NCI-H2081 (cell line): ENCODE measurements at regions not wholly inside any gene's neighbourhood (a gene's known extent, or its start where the extent isn't known, plus 50 kb on each side); places are given as distances from the start of the nearest gene placed in this dataset.

Experiments used
- DNase-seq, 2 experiments: peaks; one replicate each; lab custom pipeline; 2025; lab: John Stamatoyannopoulos, UW

DNA sequence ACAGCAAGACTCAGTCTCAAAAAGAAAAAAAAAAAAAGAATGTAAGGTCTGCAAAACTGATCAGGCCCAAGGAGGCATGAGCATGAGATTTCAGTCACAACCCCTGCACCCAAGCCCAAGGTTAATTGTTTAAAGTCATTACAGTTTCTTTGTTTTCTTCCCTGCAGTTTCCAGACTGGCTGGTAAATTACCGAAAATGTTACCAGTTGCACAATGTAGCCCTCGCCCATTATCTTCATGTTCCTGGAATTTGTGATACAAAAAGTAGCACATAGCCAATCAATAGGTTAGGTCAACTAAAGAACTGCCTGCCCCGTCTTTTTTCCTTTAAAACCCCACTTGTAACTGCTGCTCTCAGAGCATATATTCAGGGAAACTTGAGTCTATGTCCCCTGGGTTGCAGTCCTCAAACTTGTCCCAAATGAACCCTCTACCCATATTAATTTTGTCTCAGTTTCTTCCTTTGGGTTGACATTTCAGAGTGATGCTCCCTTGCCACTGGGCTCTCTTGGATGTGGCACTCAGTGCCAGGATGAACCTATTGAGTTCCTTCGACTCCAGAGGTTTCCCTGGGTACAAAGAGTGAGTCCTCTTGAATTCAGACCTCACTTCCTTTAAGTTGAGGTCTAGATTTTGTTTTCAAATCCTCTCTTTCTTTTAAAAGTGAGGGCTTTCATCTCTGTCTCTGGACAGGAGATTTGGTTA is 216.2 kb upstream of the HS6ST1 start:
- no peak for DNase-seq

DNA sequence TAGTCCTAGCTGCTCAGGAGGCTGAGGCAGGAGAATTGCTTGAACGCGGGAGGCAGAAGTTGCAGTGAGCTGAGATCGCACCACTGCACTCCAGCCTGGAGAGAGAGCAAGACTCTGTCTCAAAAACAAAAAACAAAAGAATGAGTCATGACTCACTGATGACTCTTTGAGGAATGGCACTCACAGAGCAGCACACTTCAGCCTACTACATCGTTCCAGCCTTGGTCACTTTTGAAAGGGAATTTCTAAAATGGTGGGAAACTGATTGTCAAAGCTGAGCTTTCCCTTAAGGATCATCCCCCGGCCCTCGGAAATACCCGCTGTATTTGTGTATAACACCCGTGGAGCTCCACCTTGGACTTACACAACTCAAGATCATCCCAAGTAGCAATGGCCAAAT is 217.3 kb upstream of the HS6ST1 start:
- no peak for DNase-seq

DNA sequence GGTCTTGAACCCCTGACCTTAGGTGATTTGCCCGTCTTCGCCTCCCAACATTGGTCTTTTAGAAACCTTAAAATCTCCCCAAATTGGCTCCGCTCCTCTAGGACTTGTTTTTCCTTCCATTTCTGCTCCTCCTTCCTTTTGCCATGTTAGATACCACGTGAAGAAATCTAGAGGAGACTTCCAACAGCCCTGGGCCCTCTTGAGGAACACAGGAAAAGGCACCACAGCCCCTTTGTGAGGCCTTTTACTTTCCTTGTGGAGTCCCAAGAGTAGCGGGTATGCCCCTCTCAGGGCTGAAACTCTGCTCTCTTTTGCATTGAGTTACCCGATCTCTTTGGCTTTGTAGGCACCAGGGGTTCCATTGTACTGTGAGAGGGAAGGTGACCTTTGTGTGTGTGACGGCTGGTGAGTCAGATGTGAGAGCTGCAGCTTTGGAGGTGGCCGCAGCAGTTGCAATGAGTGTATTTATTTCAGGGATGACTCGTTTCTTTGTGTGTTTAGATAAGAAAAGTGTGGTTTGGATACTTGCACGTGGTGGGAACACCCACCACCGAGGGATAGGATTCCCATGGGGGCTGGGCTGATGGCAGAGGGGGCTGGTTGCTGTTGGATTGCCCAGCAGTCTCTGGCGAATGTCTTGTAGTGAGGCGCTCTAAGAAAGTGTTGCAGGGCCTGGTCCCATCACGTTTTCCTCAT is 218.4 kb upstream of the HS6ST1 start:
- DNase-seq = no peak

DNA sequence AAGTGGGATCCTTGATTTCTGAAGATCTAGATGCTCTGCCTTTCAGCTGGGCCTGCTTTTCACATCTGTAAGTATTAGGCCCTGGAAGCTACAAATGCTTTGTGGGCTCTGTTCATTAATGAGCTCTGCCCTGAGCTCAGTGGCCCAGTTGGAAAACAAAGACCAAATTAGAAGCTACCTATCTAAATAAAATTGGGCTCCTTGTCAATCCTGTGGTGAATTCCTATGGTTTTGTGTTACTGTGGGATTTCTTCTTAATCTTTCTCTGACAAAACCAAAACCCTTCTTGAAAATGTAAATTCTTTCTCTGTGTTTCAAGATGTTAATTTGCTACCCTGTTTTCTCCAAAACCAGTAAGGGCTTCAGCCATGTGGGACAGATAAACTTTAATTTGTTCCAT is 219.0 kb upstream of the HS6ST1 start:
- no peak for DNase-seq

DNA sequence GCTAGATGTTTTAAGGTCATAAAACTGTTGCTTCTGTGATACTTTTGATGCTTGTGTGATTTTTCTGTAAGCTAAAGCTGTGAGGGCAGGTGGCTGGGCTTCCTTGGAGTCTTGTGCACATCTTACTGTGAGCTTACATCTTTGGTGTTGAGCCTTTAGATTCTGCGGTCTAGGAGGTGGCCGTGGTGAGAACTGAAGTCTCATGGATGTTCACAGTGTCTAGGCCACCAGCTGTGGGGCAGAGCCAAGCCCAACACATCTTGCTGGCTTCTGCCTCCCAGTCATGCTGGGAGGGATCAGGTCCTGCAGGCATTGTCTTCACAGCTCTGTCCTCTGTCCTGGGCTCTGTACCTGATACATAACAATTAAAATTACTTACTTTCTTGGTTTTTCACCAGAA is 219.7 kb upstream of the HS6ST1 start:
- DNase-seq = no peak

DNA sequence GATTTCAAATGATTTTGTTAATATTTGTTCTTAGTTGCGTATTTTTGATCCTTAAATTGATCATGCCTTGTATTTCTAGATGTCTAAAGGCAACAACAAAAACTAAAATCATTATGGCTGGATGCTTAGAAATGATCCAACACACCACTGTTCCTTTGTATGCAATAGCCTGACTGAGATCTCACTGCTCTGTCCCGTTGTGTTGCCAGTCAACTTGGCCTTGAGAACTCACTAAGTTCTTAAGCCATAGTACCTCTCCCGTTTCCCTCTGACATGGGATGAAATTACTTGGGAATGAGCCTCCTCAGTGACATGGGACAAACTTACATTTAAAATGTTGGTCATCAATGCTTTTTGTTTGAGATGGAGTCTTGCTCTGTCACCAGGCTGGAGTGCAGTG is 222.0 kb upstream of the HS6ST1 start:
- DNase-seq = no peak

DNA sequence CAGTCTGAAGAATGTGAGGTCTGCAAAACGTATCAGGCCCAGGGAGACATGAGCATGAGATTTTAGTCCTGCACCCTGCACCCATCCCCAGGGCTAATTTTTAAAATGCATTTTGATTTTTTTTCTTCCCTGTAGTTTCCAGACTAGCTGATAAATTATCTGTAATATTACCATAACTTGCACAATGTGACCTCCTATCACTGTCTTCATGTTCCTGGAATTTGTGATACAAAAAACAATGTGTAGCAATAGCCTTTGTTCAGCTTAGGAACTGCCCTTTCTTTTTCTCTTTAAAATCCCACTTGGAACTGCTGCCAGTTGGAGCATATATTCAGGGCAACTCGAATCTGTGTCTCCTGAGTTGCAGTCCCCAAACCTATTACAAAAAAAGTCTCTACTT is 222.8 kb upstream of the HS6ST1 start:
- no peak for DNase-seq

DNA sequence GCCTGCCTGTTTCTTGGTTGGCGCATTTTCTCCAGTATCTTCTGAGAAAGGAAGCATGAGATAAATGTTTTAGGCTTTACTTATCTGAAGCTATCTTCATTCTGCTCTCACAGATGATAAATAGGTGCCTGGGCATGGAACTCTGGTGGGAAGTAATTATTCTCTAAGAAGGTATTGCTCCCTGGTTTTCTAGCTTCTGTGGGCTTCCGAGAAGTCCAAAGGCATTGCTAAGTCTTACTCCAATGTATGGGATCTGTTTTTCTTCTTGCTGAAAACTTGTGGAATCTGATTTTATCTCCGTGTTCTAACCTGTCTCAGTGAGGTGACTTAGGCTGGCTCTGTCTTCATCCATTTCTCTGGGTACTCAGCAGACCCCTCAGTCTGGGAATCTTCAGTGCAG is 224.4 kb upstream of the HS6ST1 start:
- DNase-seq = no peak

DNA sequence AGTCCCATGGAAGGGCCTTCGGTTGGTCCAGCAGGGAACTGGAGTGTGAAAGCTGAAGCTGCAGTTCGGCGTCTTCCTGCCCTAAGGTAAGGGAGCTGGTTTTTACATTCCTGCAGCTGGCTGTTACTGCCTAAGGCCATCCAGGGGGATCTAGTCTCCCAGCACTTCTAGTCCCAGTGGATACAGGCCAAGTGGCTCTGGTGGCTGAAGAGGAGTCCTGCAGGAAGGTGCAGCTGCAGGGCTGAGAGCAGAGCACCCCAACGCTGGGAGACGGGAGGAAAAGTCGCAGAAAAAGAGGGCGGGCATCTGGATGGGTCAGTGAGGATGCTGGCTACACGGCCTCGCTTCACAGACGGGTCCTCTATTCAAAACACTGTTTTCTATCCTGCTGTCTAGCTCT is 225.0 kb upstream of the HS6ST1 start:
- no peak for DNase-seq

DNA sequence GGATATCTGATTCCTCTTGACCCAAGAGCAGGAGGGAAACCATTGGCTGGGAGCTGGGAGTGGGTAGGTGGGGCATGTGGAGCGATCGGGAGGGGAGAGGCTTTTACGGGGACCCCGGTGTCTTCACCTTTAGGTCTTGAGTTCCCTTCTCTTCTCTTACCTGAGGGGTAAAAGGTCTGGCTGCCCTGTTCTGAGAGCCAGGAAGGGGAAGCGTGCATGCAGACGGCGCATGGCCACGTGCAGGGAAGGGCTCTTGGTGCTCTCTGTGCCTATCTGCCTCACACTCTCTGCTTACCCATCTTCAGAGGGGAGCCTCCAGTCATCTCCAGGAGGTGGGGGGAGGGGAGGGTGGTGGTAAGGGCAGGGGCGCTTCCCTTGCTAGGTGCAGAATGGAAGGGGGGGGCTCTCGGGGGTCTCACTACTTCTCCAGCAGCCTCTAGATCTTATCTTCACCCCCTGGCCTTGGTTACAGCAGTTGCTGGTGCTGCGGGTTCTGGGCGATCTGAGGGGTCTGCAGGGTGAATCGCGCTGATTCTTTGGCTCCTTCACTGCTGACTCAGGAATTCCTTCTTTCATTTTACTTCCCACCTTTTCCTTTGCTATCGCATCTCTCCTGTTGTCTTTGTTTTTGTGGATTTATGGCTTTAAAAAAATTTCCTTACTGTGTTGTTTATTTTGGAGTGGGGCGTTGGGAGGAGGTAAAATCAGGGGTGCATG is 225.8 kb upstream of the HS6ST1 start:
- no peak for DNase-seq

DNA sequence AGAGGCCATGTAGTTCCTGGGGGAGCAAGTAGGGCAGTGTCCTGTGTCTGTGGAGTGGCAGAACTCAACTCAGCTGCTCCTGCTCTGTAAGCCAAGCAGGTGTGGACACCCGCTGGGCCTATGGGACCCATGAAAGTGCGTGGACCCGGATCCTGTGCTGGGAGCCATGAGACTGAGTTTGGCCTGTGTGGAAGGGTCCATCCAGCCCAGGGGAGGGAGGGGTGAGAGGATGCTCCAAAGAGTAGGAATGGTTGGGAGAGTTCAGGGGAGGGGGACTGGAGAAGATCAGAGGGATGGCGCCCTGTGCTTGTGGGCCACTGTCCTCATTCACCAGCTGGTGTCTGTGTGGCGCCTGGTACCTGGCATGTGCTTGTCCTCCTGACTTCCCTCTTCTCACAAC is 226.4 kb upstream of the HS6ST1 start:
- DNase-seq = no peak

DNA sequence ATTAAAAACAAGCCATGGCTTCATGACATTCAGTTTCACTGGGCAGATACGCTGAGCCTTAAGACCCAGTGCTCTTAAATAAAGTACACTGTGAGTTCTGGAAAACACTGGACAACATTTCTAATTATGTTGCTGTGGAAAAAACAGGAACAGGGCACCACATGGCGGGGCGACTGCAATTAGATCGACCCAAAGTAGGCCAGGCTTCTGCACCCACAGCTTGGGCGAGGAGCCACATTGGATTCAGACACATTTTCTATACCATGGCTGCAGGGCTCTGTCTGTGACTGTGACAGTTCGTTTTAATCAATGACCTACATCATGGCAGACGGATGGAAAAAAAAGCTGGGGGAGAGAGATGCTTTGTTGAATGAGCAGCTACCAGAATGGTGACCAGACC is 227.2 kb upstream of the HS6ST1 start:
- DNase-seq = no peak

DNA sequence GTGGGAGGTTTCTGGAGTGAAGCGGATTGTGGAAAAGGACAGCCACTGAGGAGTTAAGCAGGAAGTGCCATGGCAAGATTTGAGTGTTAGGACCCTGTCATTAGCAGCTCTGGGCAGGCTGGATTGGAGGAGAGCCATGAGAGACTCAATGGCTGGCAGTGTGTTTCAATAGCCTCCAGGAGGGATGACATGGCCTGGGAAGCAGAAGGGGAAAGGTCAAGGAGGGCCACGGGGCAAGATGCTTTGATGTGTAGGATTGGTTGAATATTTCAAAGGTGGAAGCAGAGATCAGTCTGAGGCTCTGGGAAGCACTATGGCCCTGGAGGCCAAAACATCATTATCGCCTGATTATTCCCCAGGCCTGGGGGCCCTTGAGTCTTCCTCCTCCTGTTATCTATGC is 229.0 kb upstream of the HS6ST1 start:
- DNase-seq = no peak

DNA sequence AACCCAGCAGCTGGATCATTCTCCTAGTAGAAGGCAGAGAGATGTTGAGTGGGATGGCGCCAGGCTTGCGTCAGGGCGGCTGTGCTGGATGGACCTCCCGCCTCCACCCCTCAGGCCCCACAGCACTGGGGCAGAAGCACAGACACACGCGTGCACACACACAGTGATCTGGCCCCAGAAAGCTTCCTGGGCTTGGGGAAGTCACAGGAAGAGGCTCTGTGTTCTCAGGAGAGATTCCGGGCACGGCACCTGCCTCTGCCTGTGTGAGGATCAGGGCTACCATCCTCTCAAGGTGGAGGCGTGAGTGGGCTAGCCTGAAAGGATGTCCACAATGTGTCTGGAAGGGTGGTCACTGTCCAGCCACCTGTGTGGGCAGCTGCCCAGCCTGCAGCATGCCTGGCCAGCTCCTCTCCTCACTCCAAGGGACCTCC is 229.8 kb upstream of the HS6ST1 start:
- DNase-seq = no peak

DNA sequence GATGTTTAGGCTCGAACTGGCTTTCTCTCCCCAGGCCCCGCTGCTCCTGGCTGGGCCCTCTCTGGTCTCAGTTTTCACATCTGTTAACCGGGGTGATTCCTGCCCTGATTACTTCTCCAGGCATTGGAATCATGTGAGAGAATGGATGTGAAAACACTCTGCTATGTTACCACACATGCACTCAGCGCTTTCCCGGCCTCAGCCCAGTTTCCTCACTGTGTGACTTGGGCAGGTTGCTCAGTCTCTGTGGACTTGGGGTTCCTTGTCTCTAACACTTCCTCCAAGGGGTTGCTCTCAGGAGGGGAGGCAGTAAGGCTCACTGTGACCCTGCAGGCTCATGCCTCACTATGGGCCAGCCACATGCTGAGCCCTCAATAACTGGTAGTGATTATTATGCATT is 230.4 kb upstream of the HS6ST1 start:
- DNase-seq = no peak

DNA sequence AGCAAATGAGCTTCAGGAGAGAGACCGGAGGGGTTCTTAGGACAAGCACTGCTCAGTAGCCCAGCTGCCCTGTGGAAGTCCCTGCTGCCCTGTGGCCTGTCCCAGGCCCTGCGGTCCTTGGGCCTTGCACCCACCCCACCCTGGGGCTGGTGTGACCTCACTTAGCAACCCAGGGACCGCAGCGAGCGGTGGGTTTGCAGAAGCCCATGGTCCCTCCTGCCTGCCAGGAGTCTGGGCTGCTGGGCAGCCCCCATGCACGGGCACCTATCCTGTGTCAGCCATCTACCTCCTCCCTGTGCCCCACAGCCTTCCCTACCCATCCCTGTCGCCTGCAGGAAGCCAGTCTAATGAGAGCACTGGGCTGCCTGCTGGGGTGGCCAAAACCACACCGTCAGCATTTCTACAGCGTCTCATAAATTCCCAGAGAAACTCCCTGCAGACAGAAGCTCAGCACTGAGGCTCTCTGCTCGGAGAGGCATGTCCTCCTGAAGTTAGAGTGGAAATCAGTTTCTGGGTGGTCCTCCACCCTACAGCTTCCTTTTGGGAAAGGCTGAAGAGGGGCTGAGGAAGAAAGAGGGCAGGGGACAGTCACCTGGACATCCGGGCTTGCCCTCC is 231.1 kb upstream of the HS6ST1 start:
- no peak for DNase-seq

DNA sequence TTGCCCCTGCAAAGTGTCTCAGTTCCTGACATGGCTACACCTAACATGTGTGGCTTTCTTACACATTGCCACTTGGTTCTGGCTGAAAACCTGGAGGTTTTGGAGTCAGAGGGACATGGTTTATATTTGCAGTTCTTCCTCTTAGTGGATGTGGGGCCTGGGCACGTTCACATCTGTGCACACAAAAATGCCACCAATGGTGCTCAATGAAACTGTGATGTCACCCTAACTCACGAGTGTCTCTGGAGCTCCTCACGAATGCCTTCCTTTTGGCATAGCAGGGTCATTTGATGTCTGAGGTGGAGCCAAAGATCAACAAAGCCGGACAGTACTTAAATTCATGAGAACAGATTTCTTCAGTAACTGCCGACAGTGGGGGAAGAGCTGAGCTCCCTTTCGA is 231.7 kb upstream of the HS6ST1 start:
- DNase-seq = no peak

DNA sequence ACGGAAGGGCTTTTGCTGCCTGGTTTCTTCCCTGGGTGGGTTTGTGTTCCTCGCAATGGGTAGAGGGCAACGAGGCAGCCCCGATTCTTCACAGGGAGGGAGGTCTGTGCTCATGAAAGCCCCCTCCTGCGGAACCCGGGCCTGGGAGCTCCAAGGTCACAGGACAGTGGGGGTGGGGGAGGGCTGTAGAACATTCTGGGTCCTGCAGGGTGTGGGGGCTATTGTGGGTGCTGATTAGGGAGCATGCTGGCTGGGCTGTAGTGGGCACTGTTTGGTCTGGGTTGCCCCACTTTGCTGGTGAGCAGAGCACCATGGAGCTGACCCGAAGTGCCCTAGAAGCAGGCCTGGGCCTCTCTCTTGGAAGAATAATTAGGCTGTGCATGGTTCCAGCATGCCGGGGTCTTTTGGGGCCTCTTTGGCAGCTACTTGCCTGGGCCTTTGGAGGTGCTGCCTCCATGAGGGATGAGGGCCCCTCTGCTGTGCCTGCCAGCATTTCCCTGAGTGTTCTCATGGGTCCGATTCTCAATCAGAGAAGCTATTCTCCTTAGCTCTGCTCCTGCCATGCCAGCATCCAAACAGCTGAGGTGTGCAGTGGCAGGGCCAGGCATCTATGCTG is 232.2 kb upstream of the HS6ST1 start:
- DNase-seq = no peak

DNA sequence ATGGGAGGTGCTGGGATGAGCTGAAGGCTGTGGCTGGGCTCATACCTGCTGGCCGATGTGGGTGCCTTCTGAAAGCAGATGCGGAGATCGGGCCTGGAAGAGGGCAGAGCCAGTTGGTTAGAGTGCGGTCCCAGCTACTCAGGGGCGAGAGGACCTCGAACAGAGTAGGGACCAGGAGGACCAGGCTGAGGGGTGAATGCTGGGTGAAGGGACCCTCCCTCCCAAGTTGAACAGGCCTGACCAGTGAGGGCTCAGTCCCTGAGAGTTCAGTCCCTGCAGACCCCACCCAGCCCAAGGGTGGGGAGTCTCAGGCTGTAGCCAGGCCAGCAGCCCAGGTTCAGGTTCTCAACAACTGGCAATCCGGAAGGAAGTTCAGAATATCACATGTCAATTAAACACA is 232.8 kb upstream of the HS6ST1 start:
- no peak for DNase-seq

DNA sequence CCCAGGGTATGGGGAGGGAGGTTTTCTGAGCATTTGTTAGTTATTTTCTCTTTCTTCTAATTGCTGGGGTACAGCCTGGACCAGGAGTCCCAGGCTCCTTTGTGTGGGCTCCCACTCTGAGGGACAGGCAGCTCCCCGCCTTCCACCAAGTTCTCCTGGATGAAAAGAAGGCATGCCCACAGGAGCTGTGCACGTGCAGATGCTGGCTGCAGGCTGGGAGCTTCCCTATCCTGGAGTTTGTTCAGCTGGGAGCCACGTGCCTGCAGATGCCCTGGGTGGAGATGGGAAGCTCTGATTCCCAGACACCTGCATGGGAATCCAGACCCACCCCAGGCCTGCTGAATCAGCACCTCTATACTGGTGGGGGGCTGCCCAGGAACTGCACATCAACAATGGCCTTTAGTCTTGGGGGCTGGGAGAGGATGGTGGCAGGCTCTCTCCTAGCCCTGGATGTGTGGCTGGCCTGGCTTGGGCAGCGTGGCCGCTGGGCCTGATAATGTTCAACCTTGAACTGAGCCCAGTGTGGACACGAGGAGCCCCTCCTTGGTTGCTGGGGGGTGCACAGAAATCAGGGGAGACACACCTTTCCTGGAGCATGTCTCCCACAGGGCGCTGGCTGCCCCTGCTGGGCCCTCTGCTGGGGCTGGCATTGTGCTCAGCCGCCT is 233.6 kb upstream of the HS6ST1 start:
- DNase-seq = no peak

DNA sequence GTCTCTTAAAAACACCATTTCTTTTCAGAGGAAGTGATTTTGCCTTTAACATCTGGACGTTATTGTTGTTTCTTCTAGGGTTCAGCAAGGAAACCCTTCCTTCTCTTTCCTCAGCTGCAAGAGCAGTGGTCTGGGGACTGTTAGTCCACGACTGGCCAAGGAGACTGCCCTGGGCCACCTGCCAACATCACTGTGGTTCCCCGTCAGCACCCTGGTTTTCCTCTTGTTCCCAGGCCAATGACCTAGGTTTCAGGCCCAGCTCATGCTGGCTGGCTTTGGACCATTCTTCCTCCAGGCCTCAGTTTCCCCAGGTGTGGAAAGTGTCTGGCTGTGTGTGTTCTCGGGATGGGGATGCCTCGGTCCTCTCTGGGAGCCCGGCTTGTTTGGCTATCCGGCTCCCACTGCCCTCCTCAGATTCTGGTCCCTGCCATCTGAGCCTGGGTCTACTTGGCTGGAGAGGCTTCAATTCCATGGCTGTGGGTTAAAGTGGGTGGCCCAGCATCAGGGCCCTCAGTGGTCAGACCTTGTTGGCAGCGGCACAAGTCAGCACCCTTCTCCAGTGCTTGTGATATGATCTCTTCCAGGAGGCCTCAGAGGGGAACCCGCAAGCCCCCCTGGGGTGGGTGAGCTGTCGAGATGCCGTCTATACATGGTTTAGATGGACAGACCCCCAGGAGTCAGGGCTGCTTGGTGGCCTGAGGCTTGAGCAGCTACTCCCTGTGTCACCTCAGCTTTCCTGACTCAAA is 234.3 kb upstream of the HS6ST1 start:
- DNase-seq = no peak
